SK-N-SH treated with all-trans-retinoic acid at 6 μM for 48 hours (cell line): ENCODE measurements at regions not wholly inside any gene's neighbourhood (a gene's known extent, or its start where the extent isn't known, plus 50 kb on each side); places are given as distances from the start of the nearest gene placed in this dataset.

Source experiments
- ARNTL ChIP-seq: fragments of 450-650 bp; formaldehyde crosslinking; IDR thresholded peaks from 2 replicates; pipeline ENCODE4 v1.5.0; 2020; ENCODE audit warnings: low read depth, mild to moderate bottlenecking, moderate library complexity, borderline replicate concordance
- CREB5 ChIP-seq: fragments of 250-450 bp; sonication (Bioruptor Pico); IDR thresholded peaks from 2 replicates; pipeline ENCODE4 v1.5.1; 2020; ENCODE audit warnings: low read depth, mild to moderate bottlenecking, moderate library complexity
- CSRNP3 ChIP-seq: fragments of 250-450 bp; sonication (Bioruptor Pico); IDR thresholded peaks from 2 replicates; pipeline ENCODE4 v1.5.1; 2021; ENCODE audit warnings: mild to moderate bottlenecking, moderate library complexity
- ESRRG ChIP-seq: fragments of 250-450 bp; sonication (Bioruptor Pico); IDR thresholded peaks from 2 replicates; pipeline ENCODE4 v1.6.1; 2021; ENCODE audit warnings: mild to moderate bottlenecking
- GLIS3 ChIP-seq: fragments of 250-450 bp; sonication (Bioruptor Pico); IDR thresholded peaks from 2 replicates; pipeline ENCODE4 v1.5.0; 2020; ENCODE audit warnings: mild to moderate bottlenecking, moderate library complexity
- OSR1 ChIP-seq: fragments of 250-450 bp; sonication (Bioruptor Pico); IDR thresholded peaks from 2 replicates; pipeline ENCODE4 v1.8.0; 2022; ENCODE audit warnings: moderate library complexity, mild to moderate bottlenecking, inconsistent platforms
- PATZ1 ChIP-seq: fragments of 250-450 bp; sonication (Bioruptor Pico); IDR thresholded peaks from 2 replicates; pipeline ENCODE4 v1.8.0; 2020; ENCODE audit warnings: mild to moderate bottlenecking, moderate library complexity, borderline replicate concordance
- PPARA ChIP-seq: fragments of 250-450 bp; sonication (Bioruptor Pico); IDR thresholded peaks from 2 replicates; pipeline ENCODE4 v1.5.0; 2020; ENCODE audit warnings: mild to moderate bottlenecking, borderline replicate concordance
- TSHZ2 ChIP-seq: fragments of 250-450 bp; sonication (Bioruptor Pico); IDR thresholded peaks from 2 replicates; pipeline ENCODE4 v1.5.0; 2020; ENCODE audit warnings: mild to moderate bottlenecking, moderate library complexity
- ZNF565 ChIP-seq: fragments of 450-650 bp; formaldehyde crosslinking; conservative IDR thresholded peaks from 2 replicates; pipeline ENCODE4 v1.5.0; 2020; ENCODE audit warnings: low read depth, mild to moderate bottlenecking, moderate library complexity
- ZNF8 ChIP-seq: fragments of 450-650 bp; formaldehyde crosslinking; IDR thresholded peaks from 2 replicates; pipeline ENCODE4 v1.5.0; 2020; ENCODE audit warnings: mild to moderate bottlenecking, moderate library complexity

GRCh38 chr2:23323917-23324680 lies 60.9 kb upstream of the KLHL29 start:
- TF ChIP-seq ESRRG (CRISPR knock-in tag) (no peak), CSRNP3 (CRISPR knock-in tag) (no peak), PATZ1 (CRISPR knock-in tag) (no peak), ZNF565 (CRISPR knock-in tag) (no peak), CREB5 (CRISPR knock-in tag) (no peak), ARNTL (CRISPR knock-in tag) (no peak), OSR1 (no peak), GLIS3 (CRISPR knock-in tag) (no peak), TSHZ2 (CRISPR knock-in tag) (no peak), ZNF8 (CRISPR knock-in tag) (no peak), PPARA (CRISPR knock-in tag) (no peak)
